PC-9 (cell line): ENCODE measurements at regions not wholly inside any gene's neighbourhood (a gene's known extent, or its start where the extent isn't known, plus 50 kb on each side); places are given as distances from the start of the nearest gene placed in this dataset.

Source experiments
- EZH2 ChIP-seq: fragments of 200-600 bp; sonication (generic); IDR thresholded peaks from 2 replicates; pipeline ENCODE4 v1.8.0; 2017; ENCODE audit warnings: antibody characterized with exemption, low read depth
- TF ChIP-seq, protein P1 (sequence below): fragments of 200-600 bp; sonication (generic); conservative IDR thresholded peaks from 2 replicates; pipeline ENCODE4 v1.6.1; 2017; ENCODE audit warnings: mixed run types, antibody characterized with exemption, mild to moderate bottlenecking, moderate library complexity

DNA sequence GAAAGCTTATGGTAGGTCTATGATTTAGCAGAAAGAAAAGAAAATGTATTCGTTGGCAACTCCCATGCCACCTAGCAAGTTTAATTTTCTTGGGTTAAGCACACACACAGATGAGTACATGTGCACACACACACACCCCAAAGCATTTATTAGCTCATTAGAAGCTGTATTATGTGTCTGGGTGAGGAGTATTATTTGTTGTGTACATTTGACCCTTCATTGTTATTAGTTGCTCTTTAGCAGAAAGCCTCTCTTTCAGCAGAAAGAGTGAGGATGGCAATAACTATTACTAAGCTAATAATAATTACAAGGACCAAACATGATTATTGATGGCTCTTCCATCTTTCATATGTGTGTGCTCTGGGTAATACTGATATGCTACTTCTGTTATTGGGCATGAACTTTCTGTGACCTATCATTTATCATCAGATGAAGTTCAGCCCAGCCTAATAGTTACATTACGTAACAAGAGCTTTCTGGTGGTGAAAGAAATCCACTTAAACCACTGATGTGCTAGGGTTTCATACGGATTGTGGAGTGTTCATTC lies 177.4 kb upstream of the OBI1 start:
- TF ChIP-seq, protein P1, sequence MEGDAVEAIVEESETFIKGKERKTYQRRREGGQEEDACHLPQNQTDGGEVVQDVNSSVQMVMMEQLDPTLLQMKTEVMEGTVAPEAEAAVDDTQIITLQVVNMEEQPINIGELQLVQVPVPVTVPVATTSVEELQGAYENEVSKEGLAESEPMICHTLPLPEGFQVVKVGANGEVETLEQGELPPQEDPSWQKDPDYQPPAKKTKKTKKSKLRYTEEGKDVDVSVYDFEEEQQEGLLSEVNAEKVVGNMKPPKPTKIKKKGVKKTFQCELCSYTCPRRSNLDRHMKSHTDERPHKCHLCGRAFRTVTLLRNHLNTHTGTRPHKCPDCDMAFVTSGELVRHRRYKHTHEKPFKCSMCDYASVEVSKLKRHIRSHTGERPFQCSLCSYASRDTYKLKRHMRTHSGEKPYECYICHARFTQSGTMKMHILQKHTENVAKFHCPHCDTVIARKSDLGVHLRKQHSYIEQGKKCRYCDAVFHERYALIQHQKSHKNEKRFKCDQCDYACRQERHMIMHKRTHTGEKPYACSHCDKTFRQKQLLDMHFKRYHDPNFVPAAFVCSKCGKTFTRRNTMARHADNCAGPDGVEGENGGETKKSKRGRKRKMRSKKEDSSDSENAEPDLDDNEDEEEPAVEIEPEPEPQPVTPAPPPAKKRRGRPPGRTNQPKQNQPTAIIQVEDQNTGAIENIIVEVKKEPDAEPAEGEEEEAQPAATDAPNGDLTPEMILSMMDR, result no peak
- TF ChIP-seq EZH2, result no peak
